Small intestine (tissue), 7 donors: ENCODE measurements at regions not wholly inside any gene's neighbourhood (a gene's known extent, or its start where the extent isn't known, plus 50 kb on each side); places are given as distances from the start of the nearest gene placed in this dataset.

Experiments
- DNase-seq, 2 donors: peaks; one replicate each; pipeline versions ENCODE4 v3.0.0 to v3.0.0-alpha.2; 2013
- FAIRE-seq: peaks from 2 replicates; lab custom pipeline; 2012; peaks lifted over from hg19 to GRCh38; lab: Jason Lieb, UNC
- H3K27ac ChIP-seq, 3 donors: one replicate each; pipeline ENCODE4 v1.5.1; 2013; ENCODE audit warnings: low read length in 2 of 3, mild to moderate bottlenecking in 2 of 3, control low read depth in 1 of 3, inconsistent platforms in 1 of 3, low read depth in 1 of 3, moderate library complexity in 1 of 3
- H3K27me3 ChIP-seq, 3 donors: one replicate each; pipeline ENCODE4 v1.6.1; 2013; ENCODE audit warnings: low read length in 3 of 3, inconsistent platforms in 1 of 3; ENCODE audit not compliant: control insufficient read depth in 3 of 3, insufficient read depth in 3 of 3
- H3K36me3 ChIP-seq, 3 donors: one replicate each; pipeline ENCODE4 v1.6.1; 2013; ENCODE audit warnings: low read length in 3 of 3, inconsistent platforms in 1 of 3, low read depth in 1 of 3, mild to moderate bottlenecking in 1 of 3, moderate library complexity in 1 of 3; ENCODE audit not compliant: control insufficient read depth in 3 of 3, insufficient read depth in 2 of 3
- H3K4me1 ChIP-seq, 3 donors: one replicate each; pipeline ENCODE4 v1.6.1; 2013; ENCODE audit warnings: low read length in 2 of 3, inconsistent platforms in 1 of 3, low read depth in 1 of 3, mild to moderate bottlenecking in 1 of 3, moderate library complexity in 1 of 3; ENCODE audit not compliant: control insufficient read depth in 3 of 3, insufficient read depth in 2 of 3
- H3K4me3 ChIP-seq, 3 donors: one replicate each; pipeline ENCODE4 v1.5.1; 2013; ENCODE audit warnings: low read length in 3 of 3, control low read depth in 1 of 3, inconsistent platforms in 1 of 3, low read depth in 1 of 3, mild to moderate bottlenecking in 1 of 3, moderate library complexity in 1 of 3
- H3K9me3 ChIP-seq, 2 donors: one replicate each; pipeline ENCODE4 v1.6.1; 2013; ENCODE audit warnings: low read depth in 1 of 2, low read length in 1 of 2; ENCODE audit not compliant: control insufficient read depth in 2 of 2, insufficient read depth in 1 of 2
- WGBS, 3 donors: extraction: QIAGEN DNeasy Blood & Tissue Kit; methylation state at CpG; one replicate each; pipeline ENCODE4 v1.1.7; 2013; 5-methylcytosine and 5-hydroxymethylcytosine counted together
- donor health status: healthy with polysubstance abuse.
- donor health status: control.
- donor health status: control.
- donor health status: Bipolar disorder and iron deficiency.
- donor health status: healthy.

DNA sequence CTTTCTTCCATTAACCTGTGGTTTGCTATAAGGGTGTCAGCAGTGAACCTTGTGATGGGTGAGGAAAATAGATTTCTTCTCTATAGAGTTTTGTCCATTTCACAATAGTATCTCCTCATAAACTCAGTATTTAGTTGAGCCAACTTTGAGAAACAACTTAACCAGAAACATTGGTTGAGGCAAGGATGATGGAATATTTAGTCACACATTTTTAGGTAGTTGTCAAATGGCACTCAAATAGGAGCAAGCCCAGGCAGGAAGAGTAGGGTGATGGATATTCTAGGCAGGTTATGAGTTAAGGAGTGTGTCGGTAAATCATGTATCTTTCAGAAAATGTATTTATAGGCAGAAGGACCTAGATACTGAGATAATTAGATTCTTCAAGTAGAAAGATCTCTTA, 1267.6 kb downstream of the SLC16A7 start:
- no peak overlapping the region for H3K4me3 ChIP-seq

DNA sequence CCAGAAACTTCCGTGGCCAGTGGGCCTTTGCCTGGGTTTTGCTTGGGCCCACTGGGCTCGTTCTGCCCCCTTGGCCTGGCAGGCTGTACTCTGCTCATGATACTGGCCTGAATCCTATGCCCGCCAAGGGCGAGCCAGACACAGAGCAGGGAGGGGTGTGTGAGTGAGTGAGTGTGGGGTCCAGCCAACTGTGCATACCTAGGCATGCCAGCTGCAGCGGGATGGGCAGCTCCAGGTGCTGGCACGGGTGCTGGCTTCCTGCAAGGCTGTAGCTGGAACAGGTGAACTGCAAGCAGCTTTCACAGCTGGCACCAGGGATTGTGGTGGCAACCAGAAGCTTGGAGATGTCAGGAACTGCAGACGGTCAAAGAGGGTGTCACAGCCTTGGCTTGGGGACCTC, 1276.4 kb downstream of the SLC16A7 start:
- H3K27ac ChIP-seq = no peak overlapping the region
- H3K4me3 ChIP-seq = no peak overlapping the region
- no peaks in the 10 kb centered on the region for H3K27me3 ChIP-seq
- DNase-seq = no peak
- 70 to 87% (median 85%) methylated on average over 7 of the region's 7 CpGs for WGBS, 3 donors
- H3K4me1 ChIP-seq = no peaks in the 10 kb centered on the region
- no peaks in the 10 kb centered on the region for H3K36me3 ChIP-seq
- peaks cover 2 to 7% of the 10 kb centered on the region in 2 donors for H3K9me3 ChIP-seq
- FAIRE-seq = no peak

More for the DNA sequence above, 1267.6 kb downstream of the SLC16A7 start:
- WGBS, 3 donors = 94 to 100% (median 100%) methylated on average over 1 of the region's 1 CpG
- no peak for FAIRE-seq
- Histone ChIP-seq H3K4me1 (no peaks in the 10 kb centered on the region), H3K36me3 (no peaks in the 10 kb centered on the region), H3K9me3 (peaks cover 0 to 2% of the 10 kb centered on the region in 2 donors), H3K27me3 (no peaks in the 10 kb centered on the region), H3K27ac (no peak overlapping the region)
- DNase-seq = no peak

DNA sequence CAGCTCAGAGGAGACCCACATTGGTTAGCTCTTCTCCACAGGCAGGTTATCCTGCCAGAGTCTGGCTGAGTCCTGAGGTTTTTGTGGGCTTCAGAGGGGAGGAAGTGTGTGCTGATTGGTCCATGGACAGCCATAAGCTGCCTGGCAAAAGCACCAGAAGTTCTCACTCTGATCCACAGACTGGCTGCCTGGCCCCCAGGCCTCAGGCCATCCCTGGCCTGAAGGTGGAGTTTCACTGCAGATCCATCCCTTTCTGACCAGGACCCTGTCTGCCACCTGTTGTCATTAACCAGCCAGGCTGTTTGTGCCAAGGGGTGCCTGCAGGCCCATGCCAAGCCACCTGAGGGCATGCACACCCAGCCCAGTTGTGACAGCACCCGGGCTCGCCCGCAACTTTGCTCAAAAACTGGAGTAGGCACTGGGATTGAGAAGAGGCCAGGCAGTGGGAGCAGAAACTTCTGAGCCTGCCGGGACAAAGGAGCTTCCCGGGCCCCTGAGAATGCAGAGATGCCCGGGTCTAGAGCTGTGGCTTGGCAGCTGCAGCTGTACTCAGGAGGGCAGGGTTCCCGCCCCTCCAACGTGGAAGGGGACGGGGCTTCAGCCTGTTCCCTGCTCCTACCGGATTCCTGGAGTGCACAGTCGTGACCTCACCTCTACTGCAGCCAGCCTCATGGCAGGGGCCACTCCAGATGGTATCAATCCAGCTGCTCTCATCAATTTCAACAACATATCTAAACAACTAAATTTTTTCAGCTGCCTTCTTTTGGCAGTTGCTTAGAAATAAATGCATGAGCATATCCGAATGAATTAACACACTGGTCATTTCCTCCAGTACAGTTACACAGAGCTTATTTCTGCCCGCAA, 1277.3 kb downstream of the SLC16A7 start:
- H3K4me1 ChIP-seq = no peaks in the 10 kb centered on the region
- H3K4me3 ChIP-seq = no peak overlapping the region
- 65 to 82% (median 78%) methylated on average over 13 of the region's 13 CpGs for WGBS, 3 donors
- no peak overlapping the region for H3K27ac ChIP-seq
- DNase-seq = no peak
- H3K27me3 ChIP-seq = no peaks in the 10 kb centered on the region
- no peaks in the 10 kb centered on the region for H3K36me3 ChIP-seq
- FAIRE-seq = no peak
- peaks cover 2 to 7% of the 10 kb centered on the region in 2 donors for H3K9me3 ChIP-seq

DNA sequence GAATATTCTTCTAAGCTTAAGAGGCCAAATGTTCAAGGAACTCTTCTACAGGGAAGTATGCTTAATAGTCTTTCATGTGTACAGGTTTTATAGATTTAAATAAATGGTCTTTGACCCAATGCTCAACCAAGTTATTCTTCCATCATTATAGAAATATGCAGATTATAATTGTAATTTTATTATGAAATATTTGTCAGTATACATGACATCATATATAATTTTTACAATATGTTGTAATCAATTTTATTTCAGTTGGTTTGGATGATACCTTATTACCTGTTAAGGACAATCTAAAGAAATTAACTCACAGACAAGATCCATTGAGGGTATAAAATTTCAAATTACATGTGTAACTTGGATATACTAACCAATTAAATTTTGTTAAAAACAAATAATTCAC, 1278.3 kb downstream of the SLC16A7 start:
- H3K27ac ChIP-seq = no peak overlapping the region
- no peaks in the 10 kb centered on the region for H3K27me3 ChIP-seq
- no peak overlapping the region for H3K4me3 ChIP-seq
- no peaks in the 10 kb centered on the region for H3K36me3 ChIP-seq
- DNase-seq (no peak), FAIRE-seq (no peak)
- H3K9me3 ChIP-seq = peaks cover 2 to 7% of the 10 kb centered on the region in 2 donors
- no peaks in the 10 kb centered on the region for H3K4me1 ChIP-seq

DNA sequence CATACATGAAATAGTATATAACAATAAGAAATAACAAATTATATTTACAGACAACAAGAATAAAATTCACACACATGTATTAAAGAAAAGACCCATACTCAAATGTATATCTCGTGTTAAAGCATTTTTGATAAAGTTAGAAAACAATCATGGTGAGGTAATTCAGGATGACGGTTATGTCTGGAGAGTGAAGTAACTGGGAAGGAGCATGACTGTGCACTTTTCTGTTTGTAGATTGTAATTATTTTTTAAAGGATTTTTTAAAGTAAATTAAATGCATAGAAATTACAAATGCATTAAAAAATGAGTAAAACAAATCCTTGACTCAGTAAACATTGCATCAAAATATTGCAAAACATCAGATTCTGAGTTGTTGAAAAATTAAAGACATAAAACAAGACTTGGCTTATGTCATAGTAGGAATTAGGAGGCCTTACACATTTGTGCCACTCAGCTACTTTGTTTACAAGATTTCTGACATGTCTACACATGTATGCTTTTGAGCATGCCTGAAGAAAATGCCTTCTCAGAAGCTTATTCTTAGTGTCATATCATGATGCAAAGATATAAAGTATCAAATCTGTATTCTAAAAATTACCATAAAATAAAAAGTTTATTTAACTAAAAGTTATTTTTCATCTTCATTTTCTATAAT, 1325.1 kb downstream of the SLC16A7 start:
- no peak for FAIRE-seq

DNA sequence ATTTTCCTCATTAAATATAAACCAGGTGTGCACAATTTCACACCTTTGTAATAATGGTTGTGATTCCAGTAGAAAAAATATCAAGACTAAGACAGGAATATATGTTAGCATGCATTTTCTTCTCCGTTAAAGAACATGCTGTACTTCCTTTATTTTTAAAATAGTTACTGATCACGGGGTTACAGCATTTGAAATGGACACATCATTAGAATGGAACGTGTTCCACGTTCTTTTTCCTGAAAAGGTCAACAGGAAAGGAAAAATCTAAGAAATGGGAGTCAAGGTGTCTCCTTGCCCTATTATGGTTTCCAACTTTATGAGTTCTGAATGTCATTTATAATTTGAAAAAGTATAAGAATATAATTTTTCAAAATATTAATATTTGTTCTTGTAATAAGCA, 1325.7 kb downstream of the SLC16A7 start:
- H3K27ac ChIP-seq = no peak overlapping the region
- H3K4me1 ChIP-seq = no peaks in the 10 kb centered on the region
- H3K9me3 ChIP-seq = no peaks in the 10 kb centered on the region
- WGBS, 3 donors = 49 to 69% (median 51%) methylated on average over 4 of the region's 4 CpGs
- no peaks in the 10 kb centered on the region for H3K27me3 ChIP-seq
- FAIRE-seq = no peak
- no peak overlapping the region for H3K4me3 ChIP-seq
- DNase-seq = no peak
- H3K36me3 ChIP-seq = no peaks in the 10 kb centered on the region

More for the DNA sequence above, 1325.1 kb downstream of the SLC16A7 start:
- Histone ChIP-seq H3K27me3 (no peaks in the 10 kb centered on the region), H3K36me3 (no peaks in the 10 kb centered on the region), H3K4me1 (no peaks in the 10 kb centered on the region), H3K9me3 (no peaks in the 10 kb centered on the region), H3K27ac (no peak overlapping the region), H3K4me3 (no peak overlapping the region)
- WGBS, 3 donors = 70 to 79% (median 74%) methylated on average over 2 of the region's 2 CpGs
- DNase-seq = no peak

DNA sequence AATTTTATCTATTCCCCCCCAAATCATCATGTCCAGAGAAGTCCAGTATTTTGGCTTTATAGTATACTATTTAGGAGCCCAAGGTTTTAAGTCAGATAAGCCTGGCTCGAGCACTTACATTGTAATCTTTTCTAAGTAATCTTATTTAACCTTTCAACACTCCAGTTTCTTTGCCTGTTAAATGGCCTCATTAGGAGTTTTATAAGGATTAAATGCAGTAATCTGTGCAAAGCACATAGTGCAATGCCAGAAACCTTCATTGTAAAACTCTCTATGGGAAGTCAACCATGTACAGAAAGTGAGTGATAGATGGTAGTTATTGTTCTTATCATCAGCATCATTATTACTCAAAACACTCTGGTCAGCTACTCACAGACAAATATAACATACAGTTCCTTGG, 1330.4 kb downstream of the SLC16A7 start:
- DNase-seq = no peak
- no peaks in the 10 kb centered on the region for H3K9me3 ChIP-seq
- H3K36me3 ChIP-seq = no peaks in the 10 kb centered on the region
- H3K27ac ChIP-seq = no peak overlapping the region
- WGBS, 3 donors = 16 to 43% (median 30%) methylated on average over 1 of the region's 1 CpG
- no peaks in the 10 kb centered on the region for H3K4me1 ChIP-seq
- no peak for FAIRE-seq
- H3K4me3 ChIP-seq = no peak overlapping the region
- H3K27me3 ChIP-seq = no peaks in the 10 kb centered on the region

DNA sequence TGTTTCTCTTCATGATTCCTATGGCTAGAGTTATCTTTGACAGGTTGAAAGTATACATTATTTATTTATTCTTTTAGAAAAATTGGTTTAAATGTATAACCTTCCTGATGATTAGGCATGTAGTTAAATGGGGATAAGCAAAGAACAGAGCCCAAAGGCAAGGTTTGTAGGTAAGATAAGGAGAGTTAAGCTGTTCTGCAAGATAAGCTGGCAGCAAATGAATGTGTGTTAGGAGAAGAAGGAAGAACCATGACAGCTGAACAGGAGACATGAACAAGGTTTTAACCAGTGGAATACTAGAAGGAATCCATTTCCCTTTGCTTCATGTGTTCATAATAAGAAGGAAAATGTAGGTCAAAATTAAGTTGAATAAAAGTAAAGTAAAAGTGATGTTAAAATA, 1330.1 kb upstream of the USP15 start:
- Histone ChIP-seq H3K4me3 (no peak overlapping the region), H3K4me1 (no peaks in the 10 kb centered on the region), H3K27ac (no peak overlapping the region), H3K9me3 (no peaks in the 10 kb centered on the region), H3K36me3 (no peaks in the 10 kb centered on the region), H3K27me3 (no peaks in the 10 kb centered on the region)
- DNase-seq = no peak
- no peak for FAIRE-seq
